ENCODE measurements at regions not wholly inside any gene's neighbourhood (a gene's known extent, or its start where the extent isn't known, plus 50 kb on each side); places are given as distances from the start of the nearest gene placed in this dataset.

DNA sequence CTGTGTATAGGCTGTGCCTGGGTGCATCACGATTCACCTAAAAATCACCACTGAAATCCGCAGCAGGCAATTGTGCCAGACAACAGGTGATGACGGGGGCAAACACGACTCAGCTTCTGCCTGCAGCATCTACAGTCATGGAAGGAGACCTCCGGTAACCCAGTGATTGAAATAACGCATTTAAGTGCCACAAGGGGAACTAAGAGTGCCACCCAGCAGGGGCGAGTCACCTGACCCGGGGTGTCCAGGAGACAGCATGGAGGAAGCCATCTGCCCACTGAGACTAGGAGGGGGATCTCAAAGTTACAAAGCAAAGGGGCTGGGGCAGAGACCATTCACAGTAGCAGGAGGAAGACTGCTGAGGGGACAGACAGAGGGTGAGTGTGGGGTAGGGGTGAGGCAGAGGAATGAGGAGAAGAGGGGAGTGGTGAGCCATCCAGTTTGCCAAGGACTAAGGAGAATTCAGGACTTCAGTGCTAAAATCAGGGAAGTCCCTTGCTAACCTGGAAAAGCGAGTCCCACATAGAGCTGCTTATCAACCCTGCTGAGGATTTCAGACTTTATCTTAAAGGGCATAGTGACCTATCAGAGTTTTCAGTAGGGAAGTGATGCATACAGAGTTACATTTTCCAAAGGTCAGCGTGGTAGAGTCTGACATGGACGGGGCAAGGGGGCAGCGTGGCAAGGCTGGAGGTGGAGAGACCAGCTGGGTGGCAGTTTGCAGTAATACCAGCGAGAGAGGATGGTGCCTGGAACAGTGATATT lies 256.7 kb upstream of the HES1 start:
- no peak for DNase-seq

- no peak for DNase-seq
Measured at GRCh38 chr3:193879864-193880242, 256.1 kb upstream of the HES1 start.

- DNase-seq = no peak
Measured at GRCh38 chr3:193882091-193882490, 253.9 kb upstream of the HES1 start.

DNA sequence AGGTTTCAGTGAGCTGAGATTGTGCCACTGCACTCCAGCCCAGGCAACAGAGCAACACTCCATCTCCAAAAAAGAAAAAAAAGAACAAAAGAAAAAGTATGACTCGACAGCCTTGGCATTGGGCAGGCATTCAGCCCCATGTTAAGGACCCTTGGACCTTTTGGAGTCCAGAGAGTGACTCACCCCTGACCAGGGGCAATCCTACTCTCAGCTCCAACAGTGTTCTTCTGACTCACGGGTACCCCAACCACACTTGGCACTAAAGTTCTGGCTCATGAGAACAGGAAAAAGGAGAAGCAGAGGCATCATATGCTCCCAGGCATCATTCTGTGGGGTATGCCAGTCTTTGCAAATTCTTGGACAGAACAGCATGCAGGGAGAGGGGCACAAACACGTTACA lies 252.4 kb upstream of the HES1 start:
- DNase-seq = no peak

GRCh38 chr3:193884027-193884426 lies 251.9 kb upstream of the HES1 start:
- DNase-seq = no peak

- no peak for DNase-seq
Measured at GRCh38 chr3:193884652-193885051, 251.3 kb upstream of the HES1 start.

DNA sequence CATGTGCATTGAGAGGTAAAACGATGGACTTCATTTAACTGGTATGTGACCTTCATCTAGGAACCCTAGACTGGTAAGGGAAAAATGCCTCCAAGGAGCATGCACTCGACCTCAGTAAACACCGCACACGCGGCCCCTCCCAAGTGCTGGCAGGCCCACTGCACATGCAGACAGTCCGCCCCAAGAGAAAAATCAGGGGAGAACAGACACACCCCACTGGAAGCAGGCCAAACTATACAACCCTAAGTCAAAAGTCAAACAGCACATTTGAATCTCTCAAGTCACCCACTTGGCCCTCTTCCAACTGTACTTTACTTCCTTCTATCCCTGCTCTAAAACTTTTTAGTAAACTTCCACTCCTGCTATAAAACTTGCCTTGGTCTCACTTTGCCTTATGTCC lies 250.1 kb upstream of the HES1 start:
- no peak for DNase-seq

GRCh38 chr3:193890016-193890897 lies 245.7 kb upstream of the HES1 start:
- DNase-seq = no peak

DNA sequence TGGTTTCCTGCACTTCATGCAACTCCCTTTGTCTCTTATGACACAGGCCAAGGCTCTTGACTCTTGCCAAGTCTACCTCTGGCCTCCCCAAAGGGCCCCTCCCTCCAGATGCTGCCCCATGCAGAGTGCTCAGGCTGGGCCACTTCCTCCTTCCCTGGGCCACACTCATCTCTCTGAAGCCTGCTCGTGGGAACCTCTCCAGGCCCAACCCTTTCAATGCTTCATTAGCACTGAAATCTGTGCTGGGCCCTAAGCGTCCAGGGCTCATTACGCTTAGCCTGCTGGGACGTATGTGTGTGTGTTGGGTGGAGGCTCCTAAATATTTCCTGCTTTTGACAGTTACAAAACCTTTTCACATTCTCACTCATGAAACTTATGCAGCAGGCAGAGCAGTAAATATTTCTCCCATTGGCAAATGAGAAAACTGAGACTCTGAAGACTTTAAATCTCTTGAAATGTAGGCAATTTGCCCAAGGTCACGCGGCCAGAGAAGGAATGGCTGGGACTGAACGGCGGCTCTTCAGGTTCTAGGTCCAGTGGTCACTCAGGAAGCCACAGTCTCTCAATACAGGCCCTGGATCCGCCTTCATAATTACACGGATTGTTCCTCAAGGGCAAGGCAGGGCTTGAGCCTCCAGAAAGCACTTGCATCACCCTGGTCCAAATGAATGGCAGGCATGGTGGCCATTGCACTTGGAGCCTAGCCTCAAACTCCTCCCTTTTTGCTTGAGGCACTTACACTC lies 241.7 kb upstream of the HES1 start:
- no peak for DNase-seq

GRCh38 chr3:193895409-193895808 lies 240.5 kb upstream of the HES1 start:
- DNase-seq = no peak

- DNase-seq = no peak
Measured at GRCh38 chr3:193896419-193896818, 239.5 kb upstream of the HES1 start.

- no peak for DNase-seq
Measured at GRCh38 chr3:193897288-193897687, 238.7 kb upstream of the HES1 start.

GRCh38 chr3:193897731-193898180 lies 238.2 kb upstream of the HES1 start:
- no peak for DNase-seq

- DNase-seq = no peak
Measured at GRCh38 chr3:193899001-193899400, 236.9 kb upstream of the HES1 start.

- no peak for DNase-seq
Measured at GRCh38 chr3:193901007-193901406, 234.9 kb upstream of the HES1 start.

DNA sequence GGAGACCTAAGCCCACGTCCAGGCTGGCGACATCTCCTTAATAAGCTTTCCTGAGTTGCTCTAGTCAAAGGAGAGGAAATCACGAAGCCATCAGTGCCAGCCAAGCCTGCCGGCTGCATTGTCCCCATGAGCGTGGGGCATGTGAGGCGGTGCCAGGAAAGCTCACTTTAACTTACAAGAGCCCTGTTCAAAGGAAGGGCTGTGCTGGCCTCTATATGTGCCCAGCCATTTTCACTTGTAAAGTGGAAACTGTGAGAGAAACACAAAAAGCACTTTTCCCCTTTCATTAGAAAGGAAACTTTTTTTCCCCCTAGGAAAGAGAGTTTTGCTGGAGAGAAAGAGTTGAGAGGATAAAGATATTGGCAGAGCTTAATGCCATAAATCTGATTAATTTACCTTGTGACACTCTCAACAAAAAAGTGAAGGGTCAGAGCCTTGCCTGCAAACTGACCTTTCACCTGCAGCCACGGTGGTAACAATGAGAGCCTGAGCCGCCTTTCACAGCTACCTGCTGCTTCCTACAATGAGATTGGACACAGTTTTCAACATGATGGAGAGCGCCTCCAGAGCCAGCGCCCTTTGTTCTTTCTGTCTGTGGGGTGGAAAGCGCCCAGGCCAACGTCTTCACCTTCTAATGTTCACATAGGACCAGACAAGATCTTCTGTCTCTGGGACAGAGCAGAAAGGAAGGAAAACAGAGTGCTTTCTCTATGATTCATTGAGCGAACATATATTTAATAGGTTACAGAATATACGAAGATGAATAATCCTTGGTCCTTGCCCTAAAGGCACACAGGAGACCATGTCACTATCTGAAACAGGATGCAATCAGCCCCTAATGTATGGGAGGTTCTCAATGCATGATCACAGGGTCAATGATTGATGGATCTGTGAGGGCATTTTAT lies 233.1 kb upstream of the HES1 start:
- DNase-seq = no peak

DNA sequence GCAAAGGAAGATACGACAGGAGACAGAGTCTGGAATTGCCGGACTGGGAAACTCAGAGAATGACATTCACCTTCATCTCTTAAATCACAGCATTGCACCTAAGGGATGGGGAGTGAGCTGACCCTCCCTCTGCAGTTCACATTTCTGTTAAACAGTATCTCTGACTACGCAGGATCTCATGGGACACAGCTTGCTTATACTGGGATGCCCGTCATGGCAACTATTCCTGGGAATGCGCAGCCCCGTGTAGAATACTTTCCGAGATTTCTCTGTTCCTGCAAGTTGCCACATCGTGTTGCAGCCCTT lies 232.5 kb upstream of the HES1 start:
- no peak for DNase-seq

DNA sequence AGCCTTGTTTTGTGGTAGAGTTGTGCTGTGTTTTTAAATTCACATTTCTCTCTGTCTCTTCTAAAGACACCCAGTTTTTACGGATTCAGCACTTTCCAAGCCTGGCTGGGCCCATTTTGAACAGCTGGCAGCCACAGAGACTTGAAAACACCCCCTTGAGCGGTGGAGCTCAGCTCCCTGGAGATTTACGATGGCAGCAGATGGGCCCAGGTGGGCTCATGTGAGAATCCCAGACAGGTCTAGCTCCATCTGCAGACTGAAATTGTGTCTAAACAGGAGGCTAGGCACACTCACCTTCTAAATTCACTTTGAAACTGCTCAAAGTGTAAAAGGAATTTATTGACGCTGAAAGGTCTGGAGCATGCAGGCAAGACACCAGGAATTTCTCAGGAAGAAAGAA lies 232.0 kb upstream of the HES1 start:
- DNase-seq = no peak

GRCh38 chr3:193905541-193906396 lies 230.2 kb upstream of the HES1 start:
- no peak for DNase-seq

DNA sequence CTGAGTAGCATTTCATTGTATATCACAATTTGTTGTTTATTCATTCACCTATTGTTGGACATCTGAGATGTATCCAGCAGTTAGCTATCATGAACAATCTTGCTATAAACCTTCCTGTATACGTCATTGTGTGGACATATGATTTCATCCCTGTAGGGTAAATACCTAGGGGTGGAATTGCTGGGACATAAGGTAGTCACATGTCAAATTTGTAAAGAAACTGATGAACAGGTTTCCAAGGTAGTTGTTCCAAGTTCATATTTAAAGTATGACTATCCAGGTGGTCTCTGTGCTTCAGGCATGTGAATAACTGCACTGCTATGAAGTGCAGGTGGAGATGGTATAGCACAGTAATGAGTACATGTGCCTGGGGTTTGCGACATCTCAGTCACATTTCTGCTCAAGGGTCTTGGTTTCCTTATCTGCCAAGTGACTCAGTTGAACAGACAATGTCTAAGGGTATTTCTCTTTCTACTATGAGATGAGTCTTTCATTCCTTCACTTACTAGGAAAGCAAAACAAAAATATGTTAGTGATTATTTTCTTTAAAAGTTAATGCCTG lies 229.0 kb upstream of the HES1 start:
- DNase-seq = no peak

DNA sequence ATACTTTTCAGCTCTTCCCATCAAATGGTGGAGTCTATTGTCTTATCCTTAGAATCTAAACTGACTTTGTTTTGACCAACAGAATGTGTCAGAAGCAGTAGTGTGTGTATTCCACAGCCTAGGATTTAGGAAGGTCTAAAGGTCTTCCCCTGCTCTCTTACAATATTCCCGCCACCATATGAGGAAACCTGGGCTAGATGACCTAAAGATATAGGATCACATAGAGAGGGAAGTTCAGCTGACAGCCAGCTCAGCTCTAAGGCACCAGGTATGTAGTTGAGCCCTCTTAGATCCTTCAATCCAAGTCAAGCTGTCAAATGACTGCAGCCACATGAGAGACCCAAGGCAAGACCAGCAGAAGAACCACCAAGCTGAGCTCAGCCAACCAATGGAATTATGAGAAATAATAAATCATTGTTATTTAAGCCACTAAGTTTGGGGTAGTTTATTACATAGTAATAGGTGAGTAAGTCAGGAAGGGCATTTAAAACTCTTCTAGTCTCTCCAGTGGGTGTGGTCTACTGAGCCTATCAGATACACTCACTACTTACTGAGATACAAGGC lies 227.7 kb upstream of the HES1 start:
- DNase-seq = no peak
